Cardiac fibroblast (primary cell): ENCODE measurements at regions not wholly inside any gene's neighbourhood (a gene's known extent, or its start where the extent isn't known, plus 50 kb on each side); places are given as distances from the start of the nearest gene placed in this dataset.

ENCODE experiments used
- DNase-seq, 2 donors: peaks; one replicate each; pipeline versions ENCODE4 v3.0.0 to v3.0.0-alpha.2; 2010; ENCODE audit warnings: low read depth in 2 of 2
- H3K4me3 ChIP-seq, 2 donors: replicated peaks in 1 of 2; 1 replicate in 1 of 2; 2 replicates in 1 of 2; pipeline ENCODE4 v1.5.1; 2011; ENCODE audit warnings: low read depth in 2 of 2, low read length in 2 of 2, mild to moderate bottlenecking in 2 of 2, moderate library complexity in 1 of 2
- CTCF ChIP-seq: IDR thresholded peaks from one replicate; pipeline ENCODE4 v1.5.1; 2011; ENCODE audit warnings: low read depth, mild to moderate bottlenecking, low read length, inconsistent platforms

DNA sequence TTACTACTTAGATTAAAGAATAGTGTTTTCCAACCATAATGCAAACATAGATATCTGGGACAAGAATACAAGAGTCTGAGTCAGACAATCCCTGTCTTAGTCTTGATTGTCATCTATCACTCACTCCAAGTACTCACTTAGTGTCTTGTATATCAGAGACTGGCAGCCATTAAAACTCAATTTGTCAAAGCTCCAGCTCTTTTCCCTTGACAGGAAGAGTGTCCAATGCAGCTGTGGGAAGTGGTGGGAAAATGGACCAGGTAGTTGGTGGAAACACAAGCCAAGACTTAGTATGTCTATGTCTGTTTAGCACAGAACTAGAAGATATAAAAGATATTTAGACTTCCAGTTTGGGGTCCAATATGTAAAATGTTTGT is 271.6 kb upstream of the CLEC14A start:
- H3K4me3 ChIP-seq: no peak overlapping the region

DNA sequence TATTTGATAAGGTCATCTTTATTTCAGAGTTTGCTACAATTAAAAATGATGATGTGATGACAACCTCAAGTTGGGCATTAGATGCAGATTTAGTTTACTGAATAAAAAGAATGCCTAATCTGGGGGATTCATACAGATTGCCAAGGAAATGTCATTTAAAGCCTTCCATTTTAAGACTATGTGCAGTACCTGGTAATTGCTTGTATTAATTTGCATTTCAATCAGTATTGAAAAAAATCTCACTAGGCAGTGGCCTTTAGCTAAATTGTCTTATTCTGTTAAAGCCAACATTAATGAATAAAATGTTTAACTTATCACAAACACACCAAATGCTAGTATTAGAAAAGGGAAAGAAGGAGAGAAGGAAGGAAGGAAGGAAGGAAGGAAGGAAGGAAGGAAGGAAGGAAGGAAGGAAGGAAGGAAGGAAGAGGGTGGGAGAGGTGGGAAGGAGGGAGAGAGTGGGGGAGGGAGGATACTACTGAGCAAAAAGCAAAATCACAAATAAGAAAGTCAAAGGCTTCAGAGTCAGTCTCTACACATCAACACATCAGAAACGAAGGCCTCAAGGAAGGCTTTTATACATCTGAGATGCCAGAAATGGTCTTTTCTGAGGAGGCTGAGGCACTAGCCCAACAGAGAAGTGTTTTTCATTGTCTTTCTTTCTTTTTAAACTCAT is 271.1 kb upstream of the CLEC14A start:
- no peak for DNase-seq
- no peak overlapping the region for H3K4me3 ChIP-seq
- no peak for TF ChIP-seq CTCF

More for the DNA sequence above, 271.6 kb upstream of the CLEC14A start:
- DNase-seq: no peak
- TF ChIP-seq CTCF: no peak

GRCh38 chr14:38524636-38525509 is 269.0 kb upstream of the CLEC14A start:
- DNase-seq: no peak
- no peak overlapping the region for H3K4me3 ChIP-seq
- no peak for TF ChIP-seq CTCF

DNA sequence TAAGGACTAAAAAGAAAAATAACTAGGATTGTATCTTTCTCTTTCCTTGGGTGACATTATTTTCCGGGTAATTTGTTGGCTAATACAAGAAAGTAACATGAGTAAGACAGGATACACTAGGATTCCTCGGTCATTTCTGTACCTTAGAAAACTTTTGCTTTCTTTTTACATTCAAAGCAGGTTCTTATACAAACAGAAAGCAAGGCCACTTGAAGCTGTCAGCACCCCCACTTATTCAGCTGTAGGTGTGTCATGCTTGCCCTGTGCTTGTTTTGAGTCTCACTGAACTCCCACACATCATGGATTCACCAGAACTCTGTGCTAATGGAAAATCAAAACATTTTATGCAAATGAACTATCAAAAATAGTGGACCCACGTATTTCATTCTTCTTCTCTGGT is 266.8 kb upstream of the CLEC14A start:
- TF ChIP-seq CTCF: no peak
- peak in 1 of 2 donors; percentile 18 for DNase-seq

GRCh38 chr14:38521591-38521990 is 265.7 kb upstream of the CLEC14A start:
- no peak for TF ChIP-seq CTCF
- no peak for DNase-seq
- H3K4me3 ChIP-seq: no peak overlapping the region

More for the DNA sequence above, 266.8 kb upstream of the CLEC14A start:
- no peak overlapping the region for H3K4me3 ChIP-seq

DNA sequence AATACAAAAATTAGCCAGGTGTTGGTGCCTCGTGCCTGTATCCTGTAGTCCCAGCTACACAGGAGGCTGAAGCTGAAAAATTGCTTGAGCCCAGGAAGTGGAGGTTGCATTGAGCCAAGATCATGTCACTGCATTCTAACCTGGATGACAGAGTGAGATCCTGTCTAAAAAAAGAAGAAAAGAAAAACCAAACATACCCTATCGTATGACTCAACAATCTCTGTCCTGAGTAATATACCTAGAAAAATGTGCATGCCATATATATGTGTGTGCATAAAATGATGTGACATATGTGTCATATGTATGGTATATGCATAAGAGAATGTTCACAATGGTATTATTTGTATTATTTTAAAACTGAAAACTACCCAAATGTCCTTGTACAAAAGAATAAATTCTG is 261.5 kb upstream of the CLEC14A start:
- DNase-seq: no peak
- no peak for TF ChIP-seq CTCF
- no peak overlapping the region for H3K4me3 ChIP-seq
